Kidney epithelial cell (primary cell): ENCODE measurements at regions not wholly inside any gene's neighbourhood (a gene's known extent, or its start where the extent isn't known, plus 50 kb on each side); places are given as distances from the start of the nearest gene placed in this dataset.

Experiments
- DNase-seq: peaks from one replicate; pipeline ENCODE4 v3.0.0-alpha.2; 2010; ENCODE audit warnings: low read depth
- H3K27me3 ChIP-seq: 2 replicates; pipeline ENCODE4 v1.6.0; 2011; ENCODE audit warnings: low read length; ENCODE audit not compliant: control insufficient read depth, insufficient read depth
- H3K36me3 ChIP-seq: 2 replicates; pipeline ENCODE4 v1.5.1; 2011; ENCODE audit warnings: low read length; ENCODE audit not compliant: control insufficient read depth, insufficient read depth
- H3K4me3 ChIP-seq: 2 replicates; pipeline ENCODE4 v1.5.1; 2011; ENCODE audit warnings: low read depth, mild to moderate bottlenecking, control low read depth, low read length
- TF ChIP-seq, protein P1 (sequence below): IDR thresholded peaks from 2 replicates; pipeline ENCODE4 v1.5.1; 2011; ENCODE audit warnings: mild to moderate bottlenecking, moderate library complexity, low read length, control low read depth, inconsistent platforms; ENCODE audit not compliant: insufficient read depth, poor library complexity, severe bottlenecking

DNA sequence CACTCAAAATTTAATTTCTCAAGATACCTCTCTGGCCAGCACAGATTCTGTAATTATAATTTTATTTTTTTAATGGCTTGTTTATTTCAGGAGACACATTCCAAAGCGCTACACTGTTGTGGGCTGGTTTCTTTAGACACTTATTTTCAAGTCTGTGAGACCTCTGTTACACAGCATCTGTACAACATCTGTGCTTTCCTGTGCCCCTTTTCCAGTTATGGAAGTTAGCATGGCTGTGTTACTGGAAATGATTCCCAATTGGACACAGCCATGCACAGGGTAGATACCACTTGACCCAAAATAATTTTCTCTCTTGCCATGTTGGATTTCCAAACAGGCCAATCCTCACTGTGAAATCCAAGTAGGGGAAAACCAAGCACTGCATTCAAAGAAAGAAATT is 172.3 kb upstream of the ADCY1 start:
- no peaks in the 10 kb centered on the region for H3K36me3 ChIP-seq
- H3K4me3 ChIP-seq, result no peak overlapping the region
- TF ChIP-seq, protein P1, sequence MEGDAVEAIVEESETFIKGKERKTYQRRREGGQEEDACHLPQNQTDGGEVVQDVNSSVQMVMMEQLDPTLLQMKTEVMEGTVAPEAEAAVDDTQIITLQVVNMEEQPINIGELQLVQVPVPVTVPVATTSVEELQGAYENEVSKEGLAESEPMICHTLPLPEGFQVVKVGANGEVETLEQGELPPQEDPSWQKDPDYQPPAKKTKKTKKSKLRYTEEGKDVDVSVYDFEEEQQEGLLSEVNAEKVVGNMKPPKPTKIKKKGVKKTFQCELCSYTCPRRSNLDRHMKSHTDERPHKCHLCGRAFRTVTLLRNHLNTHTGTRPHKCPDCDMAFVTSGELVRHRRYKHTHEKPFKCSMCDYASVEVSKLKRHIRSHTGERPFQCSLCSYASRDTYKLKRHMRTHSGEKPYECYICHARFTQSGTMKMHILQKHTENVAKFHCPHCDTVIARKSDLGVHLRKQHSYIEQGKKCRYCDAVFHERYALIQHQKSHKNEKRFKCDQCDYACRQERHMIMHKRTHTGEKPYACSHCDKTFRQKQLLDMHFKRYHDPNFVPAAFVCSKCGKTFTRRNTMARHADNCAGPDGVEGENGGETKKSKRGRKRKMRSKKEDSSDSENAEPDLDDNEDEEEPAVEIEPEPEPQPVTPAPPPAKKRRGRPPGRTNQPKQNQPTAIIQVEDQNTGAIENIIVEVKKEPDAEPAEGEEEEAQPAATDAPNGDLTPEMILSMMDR, result no peak
- H3K27me3 ChIP-seq, result no peaks in the 10 kb centered on the region
- no peak for DNase-seq

DNA sequence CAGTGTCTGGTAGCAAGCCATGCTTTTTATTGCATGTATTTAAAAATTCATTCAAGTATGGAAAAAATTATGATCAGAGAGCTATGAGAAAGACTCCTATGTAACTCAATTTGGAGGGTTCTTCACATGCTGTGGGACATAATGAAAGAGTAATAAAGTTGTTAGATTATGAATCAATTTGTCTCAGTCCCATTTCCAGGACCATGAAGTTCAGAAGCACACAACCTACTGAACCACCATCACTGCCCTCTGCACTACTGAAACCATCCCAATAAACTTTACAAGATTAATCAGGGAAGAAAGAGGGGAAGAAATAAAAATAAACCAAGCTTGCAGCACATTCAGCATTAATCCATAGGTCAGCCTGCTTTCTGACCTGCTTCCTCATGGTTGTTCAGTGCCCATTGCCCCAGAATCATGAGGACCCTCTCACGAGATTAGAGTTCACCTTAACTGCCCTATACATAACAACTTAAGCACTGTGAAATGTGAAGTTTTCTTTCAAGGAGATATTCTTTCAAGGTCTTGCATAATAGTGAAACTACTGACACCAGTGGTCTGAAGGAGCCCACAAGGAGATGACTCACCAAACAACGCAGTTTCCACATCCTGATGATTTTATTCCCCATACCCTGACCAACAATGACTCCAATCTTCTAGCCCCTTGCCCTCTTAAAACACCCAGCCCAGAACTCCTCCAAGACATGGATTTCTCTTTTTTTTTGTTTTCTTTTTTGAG is 171.5 kb upstream of the ADCY1 start:
- TF ChIP-seq, protein P1, result no peak
- Histone ChIP-seq H3K27me3 (no peaks in the 10 kb centered on the region), H3K36me3 (no peaks in the 10 kb centered on the region), H3K4me3 (no peak overlapping the region)
- peak; percentile 34 for DNase-seq

DNA sequence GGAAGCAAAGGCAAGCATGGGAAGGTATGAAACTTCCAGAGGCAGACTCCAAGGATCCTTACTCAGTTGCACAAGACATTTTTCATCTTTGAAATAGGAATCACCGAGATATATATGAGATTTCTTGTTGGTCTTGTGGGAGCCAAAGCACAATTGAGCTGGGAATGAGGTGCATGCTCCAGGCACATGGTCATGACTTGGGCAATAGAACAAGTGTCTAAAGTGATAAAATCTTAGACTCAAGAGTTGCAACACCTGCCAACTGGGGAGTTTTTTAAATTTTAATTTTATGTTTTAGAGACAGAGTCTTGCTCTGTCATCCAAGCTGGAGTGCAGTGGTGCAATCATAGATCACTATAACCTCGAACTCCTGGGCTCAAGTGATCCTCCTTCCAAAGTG is 169.5 kb upstream of the ADCY1 start:
- Histone ChIP-seq H3K27me3 (no peaks in the 10 kb centered on the region), H3K4me3 (no peak overlapping the region), H3K36me3 (no peaks in the 10 kb centered on the region)
- TF ChIP-seq, protein P1, result no peak
- DNase-seq, result no peak

DNA sequence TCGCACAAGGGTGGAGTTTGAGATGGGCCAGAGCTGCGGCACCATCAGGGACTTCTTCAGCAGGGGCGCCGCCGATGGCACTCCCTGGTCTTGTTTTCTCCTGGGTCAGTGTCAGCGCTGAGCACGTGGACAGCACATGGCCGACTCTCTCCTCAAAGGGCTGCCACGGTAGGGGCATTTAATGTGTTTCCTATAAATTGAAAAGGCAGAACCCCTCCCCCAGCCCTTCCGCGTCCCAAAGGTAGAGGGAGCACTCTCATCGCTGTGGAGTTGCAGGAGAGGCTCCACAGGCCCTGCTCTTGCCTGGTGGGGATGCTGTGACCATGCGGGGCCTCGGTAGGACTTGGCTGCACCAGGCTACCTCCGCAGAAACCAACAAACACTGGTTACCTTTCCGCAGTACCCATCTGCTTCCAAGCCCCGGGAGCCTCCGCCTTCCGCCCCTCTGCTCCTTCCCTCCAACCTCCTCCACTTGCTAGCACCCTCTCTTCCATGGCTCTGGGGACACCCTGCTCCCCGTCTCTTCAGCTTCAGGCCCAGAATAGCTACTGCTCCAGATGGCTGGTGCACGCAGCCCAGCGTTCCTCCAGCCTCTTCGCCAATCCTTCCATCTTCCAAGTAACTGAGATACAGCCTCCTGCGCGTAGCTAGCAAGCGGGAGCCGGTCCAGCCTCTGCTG is 166.3 kb upstream of the ADCY1 start:
- TF ChIP-seq, protein P1, result no peak
- Histone ChIP-seq H3K4me3 (no peak overlapping the region), H3K36me3 (no peaks in the 10 kb centered on the region), H3K27me3 (no peaks in the 10 kb centered on the region)
- DNase-seq, result no peak

DNA sequence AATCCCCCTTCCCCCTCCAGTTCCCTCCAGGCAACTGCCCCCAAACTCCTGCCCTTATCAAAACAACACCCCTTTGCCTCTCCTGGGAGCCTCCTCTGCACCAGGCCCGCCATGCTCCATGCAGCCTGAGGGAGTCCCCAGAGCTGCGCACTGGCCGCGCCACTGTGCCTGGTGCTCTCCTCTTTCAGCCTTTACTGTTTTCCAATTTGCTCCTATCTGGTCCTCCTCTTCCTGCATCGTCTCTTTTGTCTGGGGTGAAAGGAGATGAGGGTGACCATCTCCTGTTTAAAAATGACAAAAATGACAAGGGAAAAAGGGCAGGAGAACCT is 165.8 kb upstream of the ADCY1 start:
- TF ChIP-seq, protein P1, result no peak
- Histone ChIP-seq H3K27me3 (no peaks in the 10 kb centered on the region), H3K36me3 (no peaks in the 10 kb centered on the region), H3K4me3 (no peak overlapping the region)
- no peak for DNase-seq

DNA sequence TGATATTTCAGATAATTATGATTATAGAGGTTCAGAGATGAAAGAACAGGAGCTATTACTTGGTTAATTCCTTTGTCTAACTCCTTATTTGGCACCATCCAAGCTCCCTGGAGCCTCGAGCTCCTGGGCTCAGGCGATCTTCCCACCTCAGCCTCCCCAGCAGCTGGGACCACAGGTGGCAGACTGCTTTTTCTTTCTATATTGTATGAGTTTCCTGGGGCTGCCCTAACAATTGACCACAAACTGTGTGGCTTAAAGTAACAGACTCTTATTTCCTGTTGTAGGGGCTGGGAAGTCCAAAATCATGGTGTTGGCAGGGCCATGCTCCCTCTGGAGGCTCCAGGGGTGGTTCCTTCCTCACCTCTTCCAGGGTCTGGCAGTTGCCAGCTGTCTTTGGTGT is 163.3 kb upstream of the ADCY1 start:
- TF ChIP-seq, protein P1, result no peak
- no peaks in the 10 kb centered on the region for H3K27me3 ChIP-seq
- H3K4me3 ChIP-seq, result no peak overlapping the region
- no peaks in the 10 kb centered on the region for H3K36me3 ChIP-seq
- no peak for DNase-seq
